Adrenal gland (tissue), 5 donors: ENCODE measurements at regions not wholly inside any gene's neighbourhood (a gene's known extent, or its start where the extent isn't known, plus 50 kb on each side); places are given as distances from the start of the nearest gene placed in this dataset.

Experiments
- POLR2A ChIP-seq, 2 donors: fragments of 450-650 bp; IDR thresholded peaks; one replicate each; pipeline ENCODE4 v1.6.1; 2017; ENCODE audit warnings: antibody characterized with exemption in 2 of 2, mild to moderate bottlenecking in 2 of 2, moderate library complexity in 1 of 2
- TF ChIP-seq, protein P1 (sequence below), 6 experiments: fragments of 450-650 bp in 4 of 6; fragments of 200-600 bp in 2 of 6; sonication (generic) in 1 of 6; IDR thresholded peaks; 1 replicate in 5 of 6; 2 replicates in 1 of 6; pipeline versions ENCODE4 v1.5.1 to v1.8.0; 2016 to 2021; ENCODE audit warnings: antibody characterized with exemption in 6 of 6, mild to moderate bottlenecking in 2 of 6, moderate library complexity in 1 of 6
- donor health status: DM: no; HTN: no; CAD: no.

DNA sequence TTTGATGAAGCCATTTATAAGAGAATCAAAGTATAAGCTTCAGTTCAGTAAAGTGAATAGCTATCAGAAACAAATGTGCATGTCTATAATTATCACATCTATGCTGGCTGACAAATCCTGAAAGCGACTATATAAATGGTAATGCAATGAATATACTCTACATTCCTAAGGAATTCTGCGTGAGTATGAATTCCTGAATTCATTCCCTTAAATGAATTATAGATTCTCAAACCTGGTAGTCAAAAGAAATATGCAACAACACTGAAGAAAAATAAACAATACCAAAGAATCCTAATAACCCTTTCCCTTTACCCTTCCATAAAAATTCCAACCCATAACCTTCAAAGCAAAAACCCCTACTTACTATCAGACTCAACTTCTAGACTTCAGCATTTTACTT is 416.6 kb upstream of the PMFBP1 start:
- no peak for TF ChIP-seq POLR2A (IDR thresholded peaks at IDR 0.05)
- TF ChIP-seq, protein P1, sequence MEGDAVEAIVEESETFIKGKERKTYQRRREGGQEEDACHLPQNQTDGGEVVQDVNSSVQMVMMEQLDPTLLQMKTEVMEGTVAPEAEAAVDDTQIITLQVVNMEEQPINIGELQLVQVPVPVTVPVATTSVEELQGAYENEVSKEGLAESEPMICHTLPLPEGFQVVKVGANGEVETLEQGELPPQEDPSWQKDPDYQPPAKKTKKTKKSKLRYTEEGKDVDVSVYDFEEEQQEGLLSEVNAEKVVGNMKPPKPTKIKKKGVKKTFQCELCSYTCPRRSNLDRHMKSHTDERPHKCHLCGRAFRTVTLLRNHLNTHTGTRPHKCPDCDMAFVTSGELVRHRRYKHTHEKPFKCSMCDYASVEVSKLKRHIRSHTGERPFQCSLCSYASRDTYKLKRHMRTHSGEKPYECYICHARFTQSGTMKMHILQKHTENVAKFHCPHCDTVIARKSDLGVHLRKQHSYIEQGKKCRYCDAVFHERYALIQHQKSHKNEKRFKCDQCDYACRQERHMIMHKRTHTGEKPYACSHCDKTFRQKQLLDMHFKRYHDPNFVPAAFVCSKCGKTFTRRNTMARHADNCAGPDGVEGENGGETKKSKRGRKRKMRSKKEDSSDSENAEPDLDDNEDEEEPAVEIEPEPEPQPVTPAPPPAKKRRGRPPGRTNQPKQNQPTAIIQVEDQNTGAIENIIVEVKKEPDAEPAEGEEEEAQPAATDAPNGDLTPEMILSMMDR (IDR thresholded peaks at IDR 0.05), result no peak
